ENCODE measurements at regions not wholly inside any gene's neighbourhood (a gene's known extent, or its start where the extent isn't known, plus 50 kb on each side); places are given as distances from the start of the nearest gene placed in this dataset.

GRCh38 chr1:36693603-36694002 lies 210.9 kb upstream of the CSF3R start:
- H2BK120ac ChIP-seq (ENCODE audit: low read depth, low read length), result no peak overlapping the region
- H3K4me1 ChIP-seq (ENCODE audit: control insufficient read depth, low read depth, low read length), result no peaks in the 10 kb centered on the region
- no peak overlapping the region for H3K4me3 ChIP-seq (ENCODE audit: low read length)
- no peak overlapping the region for H2BK5ac ChIP-seq (ENCODE audit: low read length)
- no peaks in the 10 kb centered on the region for H3K27me3 ChIP-seq (ENCODE audit: insufficient read depth, low read length, poor library complexity)
- no peak overlapping the region for H3K27ac ChIP-seq (ENCODE audit: low read depth, low read length)
- no peak overlapping the region for H3K9ac ChIP-seq (ENCODE audit: low read length)
- H2BK15ac ChIP-seq (replicated peaks; ENCODE audit: low read depth), result no peak overlapping the region
- H3K18ac ChIP-seq (ENCODE audit: low read length), result no peak overlapping the region
- H2AK5ac ChIP-seq (ENCODE audit: low read length), result no peak overlapping the region
- no peak overlapping the region for H3K4ac ChIP-seq (ENCODE audit: low read depth, low read length)
- no peak overlapping the region for H3K4me2 ChIP-seq (ENCODE audit: low read length)
- no peak overlapping the region for H4K8ac ChIP-seq (ENCODE audit: low read depth, low read length)
- no peaks in the 10 kb centered on the region for H3K79me2 ChIP-seq (ENCODE audit: control insufficient read depth, insufficient read depth, low read length)
- H3K36me3 ChIP-seq (ENCODE audit: control insufficient read depth, insufficient read depth, low read length), result no peaks in the 10 kb centered on the region
- WGBS (ENCODE audit: extremely low coverage, insufficient coverage, low lambda C conversion rate), result no CpG with 5 or more reads among the region's 11 CpGs
- H3K79me1 ChIP-seq (ENCODE audit: low read length), result no peaks in the 10 kb centered on the region
- H4K5ac ChIP-seq (ENCODE audit: low read length), result no peak overlapping the region
- no peak overlapping the region for H3K23ac ChIP-seq (ENCODE audit: low read length)
- DNase-seq, result no peak
- H3K56ac ChIP-seq (ENCODE audit: low read length), result no peak overlapping the region

- Histone ChIP-seq H3K4me3 (ENCODE audit: low read length) (no peak overlapping the region), H4K8ac (ENCODE audit: low read depth, low read length) (no peak overlapping the region), H3K36me3 (ENCODE audit: control insufficient read depth, insufficient read depth, low read length) (no peaks in the 10 kb centered on the region), H3K4ac (ENCODE audit: low read depth, low read length) (no peak overlapping the region), H3K23ac (ENCODE audit: low read length) (no peak overlapping the region), H3K18ac (ENCODE audit: low read length) (no peak overlapping the region), H3K79me1 (ENCODE audit: low read length) (no peaks in the 10 kb centered on the region), H3K27ac (ENCODE audit: low read depth, low read length) (no peak overlapping the region), H2BK120ac (ENCODE audit: low read depth, low read length) (no peak overlapping the region), H3K56ac (ENCODE audit: low read length) (no peak overlapping the region), H4K5ac (ENCODE audit: low read length) (no peak overlapping the region), H3K4me1 (ENCODE audit: control insufficient read depth, low read depth, low read length) (no peaks in the 10 kb centered on the region), H3K79me2 (ENCODE audit: control insufficient read depth, insufficient read depth, low read length) (no peaks in the 10 kb centered on the region), H3K27me3 (ENCODE audit: insufficient read depth, low read length, poor library complexity) (no peaks in the 10 kb centered on the region), H2AK5ac (ENCODE audit: low read length) (no peak overlapping the region), H2BK15ac (replicated peaks; ENCODE audit: low read depth) (no peak overlapping the region), H3K4me2 (ENCODE audit: low read length) (no peak overlapping the region), H3K9ac (ENCODE audit: low read length) (no peak overlapping the region), H2BK5ac (ENCODE audit: low read length) (no peak overlapping the region)
- no CpG with 5 or more reads among the region's 6 CpGs for WGBS (ENCODE audit: extremely low coverage, insufficient coverage, low lambda C conversion rate)
- no peak for DNase-seq
Measured at GRCh38 chr1:36693161-36693525, 210.4 kb upstream of the CSF3R start.

GRCh38 chr1:36692465-36693160 lies 209.9 kb upstream of the CSF3R start:
- Histone ChIP-seq H3K79me1 (ENCODE audit: low read length) (no peaks in the 10 kb centered on the region), H3K23ac (ENCODE audit: low read length) (no peak overlapping the region), H2BK120ac (ENCODE audit: low read depth, low read length) (no peak overlapping the region), H3K27ac (ENCODE audit: low read depth, low read length) (no peak overlapping the region), H3K36me3 (ENCODE audit: control insufficient read depth, insufficient read depth, low read length) (no peaks in the 10 kb centered on the region), H3K4me3 (ENCODE audit: low read length) (no peak overlapping the region), H2BK5ac (ENCODE audit: low read length) (no peak overlapping the region), H3K79me2 (ENCODE audit: control insufficient read depth, insufficient read depth, low read length) (no peaks in the 10 kb centered on the region), H2BK15ac (replicated peaks; ENCODE audit: low read depth) (no peak overlapping the region), H3K56ac (ENCODE audit: low read length) (no peak overlapping the region), H3K4me2 (ENCODE audit: low read length) (no peak overlapping the region), H3K27me3 (ENCODE audit: insufficient read depth, low read length, poor library complexity) (no peaks in the 10 kb centered on the region), H3K4me1 (ENCODE audit: control insufficient read depth, low read depth, low read length) (no peaks in the 10 kb centered on the region), H4K5ac (ENCODE audit: low read length) (no peak overlapping the region), H3K18ac (ENCODE audit: low read length) (no peak overlapping the region), H3K9ac (ENCODE audit: low read length) (no peak overlapping the region), H2AK5ac (ENCODE audit: low read length) (no peak overlapping the region), H4K8ac (ENCODE audit: low read depth, low read length) (no peak overlapping the region), H3K4ac (ENCODE audit: low read depth, low read length) (no peak overlapping the region)
- DNase-seq, result no peak
- WGBS (ENCODE audit: extremely low coverage, insufficient coverage, low lambda C conversion rate), result no CpG with 5 or more reads among the region's 10 CpGs

- Histone ChIP-seq H4K8ac (ENCODE audit: low read depth, low read length) (no peak overlapping the region), H3K9ac (ENCODE audit: low read length) (no peak overlapping the region), H3K79me2 (ENCODE audit: control insufficient read depth, insufficient read depth, low read length) (no peaks in the 10 kb centered on the region), H3K4me3 (ENCODE audit: low read length) (no peak overlapping the region), H3K79me1 (ENCODE audit: low read length) (no peaks in the 10 kb centered on the region), H2AK5ac (ENCODE audit: low read length) (no peak overlapping the region), H3K56ac (ENCODE audit: low read length) (no peak overlapping the region), H3K27me3 (ENCODE audit: insufficient read depth, low read length, poor library complexity) (no peaks in the 10 kb centered on the region), H2BK15ac (replicated peaks; ENCODE audit: low read depth) (no peak overlapping the region), H3K4ac (ENCODE audit: low read depth, low read length) (no peak overlapping the region), H3K36me3 (ENCODE audit: control insufficient read depth, insufficient read depth, low read length) (no peaks in the 10 kb centered on the region), H3K4me2 (ENCODE audit: low read length) (no peak overlapping the region), H3K4me1 (ENCODE audit: control insufficient read depth, low read depth, low read length) (no peaks in the 10 kb centered on the region), H3K23ac (ENCODE audit: low read length) (no peak overlapping the region), H3K27ac (ENCODE audit: low read depth, low read length) (no peak overlapping the region), H3K18ac (ENCODE audit: low read length) (no peak overlapping the region), H2BK120ac (ENCODE audit: low read depth, low read length) (no peak overlapping the region), H2BK5ac (ENCODE audit: low read length) (no peak overlapping the region), H4K5ac (ENCODE audit: low read length) (no peak overlapping the region)
- WGBS (ENCODE audit: extremely low coverage, insufficient coverage, low lambda C conversion rate), result no CpG with 5 or more reads among the region's 3 CpGs
- DNase-seq, result no peak
Measured at GRCh38 chr1:36691374-36691773, 208.7 kb upstream of the CSF3R start.

- no peak overlapping the region for H4K8ac ChIP-seq (ENCODE audit: low read depth, low read length)
- no peak overlapping the region for H2BK15ac ChIP-seq (replicated peaks; ENCODE audit: low read depth)
- no peak for DNase-seq
- H3K4me2 ChIP-seq (ENCODE audit: low read length), result no peak overlapping the region
- H3K56ac ChIP-seq (ENCODE audit: low read length), result no peak overlapping the region
- no peak overlapping the region for H3K4me3 ChIP-seq (ENCODE audit: low read length)
- no peak overlapping the region for H3K18ac ChIP-seq (ENCODE audit: low read length)
- H2BK5ac ChIP-seq (ENCODE audit: low read length), result no peak overlapping the region
- H3K79me2 ChIP-seq (ENCODE audit: control insufficient read depth, insufficient read depth, low read length), result no peaks in the 10 kb centered on the region
- no peaks in the 10 kb centered on the region for H3K79me1 ChIP-seq (ENCODE audit: low read length)
- H3K4me1 ChIP-seq (ENCODE audit: control insufficient read depth, low read depth, low read length), result no peaks in the 10 kb centered on the region
- no peak overlapping the region for H2AK5ac ChIP-seq (ENCODE audit: low read length)
- no peak overlapping the region for H2BK120ac ChIP-seq (ENCODE audit: low read depth, low read length)
- no CpG with 5 or more reads among the region's 3 CpGs for WGBS (ENCODE audit: extremely low coverage, insufficient coverage, low lambda C conversion rate)
- H3K27ac ChIP-seq (ENCODE audit: low read depth, low read length), result no peak overlapping the region
- H3K9ac ChIP-seq (ENCODE audit: low read length), result no peak overlapping the region
- H3K27me3 ChIP-seq (ENCODE audit: insufficient read depth, low read length, poor library complexity), result no peaks in the 10 kb centered on the region
- H3K4ac ChIP-seq (ENCODE audit: low read depth, low read length), result no peak overlapping the region
- no peak overlapping the region for H4K5ac ChIP-seq (ENCODE audit: low read length)
- no peak overlapping the region for H3K23ac ChIP-seq (ENCODE audit: low read length)
- H3K36me3 ChIP-seq (ENCODE audit: control insufficient read depth, insufficient read depth, low read length), result no peaks in the 10 kb centered on the region
Measured at GRCh38 chr1:36689992-36690391, 207.3 kb upstream of the CSF3R start.

GRCh38 chr1:36687312-36687711 lies 204.6 kb upstream of the CSF3R start:
- Histone ChIP-seq H3K18ac (ENCODE audit: low read length) (no peak overlapping the region), H3K4me2 (ENCODE audit: low read length) (no peak overlapping the region), H3K23ac (ENCODE audit: low read length) (no peak overlapping the region), H4K5ac (ENCODE audit: low read length) (no peak overlapping the region), H3K9ac (ENCODE audit: low read length) (no peak overlapping the region), H3K4me1 (ENCODE audit: control insufficient read depth, low read depth, low read length) (no peaks in the 10 kb centered on the region), H3K79me1 (ENCODE audit: low read length) (no peaks in the 10 kb centered on the region), H3K36me3 (ENCODE audit: control insufficient read depth, insufficient read depth, low read length) (no peaks in the 10 kb centered on the region), H3K56ac (ENCODE audit: low read length) (no peak overlapping the region), H3K27me3 (ENCODE audit: insufficient read depth, low read length, poor library complexity) (no peaks in the 10 kb centered on the region), H4K8ac (ENCODE audit: low read depth, low read length) (no peak overlapping the region), H3K4me3 (ENCODE audit: low read length) (no peak overlapping the region), H2BK15ac (replicated peaks; ENCODE audit: low read depth) (no peak overlapping the region), H2AK5ac (ENCODE audit: low read length) (no peak overlapping the region), H3K79me2 (ENCODE audit: control insufficient read depth, insufficient read depth, low read length) (no peaks in the 10 kb centered on the region), H2BK5ac (ENCODE audit: low read length) (no peak overlapping the region), H2BK120ac (ENCODE audit: low read depth, low read length) (no peak overlapping the region), H3K27ac (ENCODE audit: low read depth, low read length) (no peak overlapping the region), H3K4ac (ENCODE audit: low read depth, low read length) (no peak overlapping the region)
- no peak for DNase-seq
- WGBS (ENCODE audit: extremely low coverage, insufficient coverage, low lambda C conversion rate), result no CpG with 5 or more reads among the region's 5 CpGs
